H1 (cell line): ENCODE measurements at regions not wholly inside any gene's neighbourhood (a gene's known extent, or its start where the extent isn't known, plus 50 kb on each side); places are given as distances from the start of the nearest gene placed in this dataset.

Source experiments
- CTCF ChIA-PET: fragments of 300-600 bp; sonication (Branson Sonifier 250); formaldehyde crosslinking; loops from one replicate; lab custom pipeline; 2021; ENCODE audit not compliant: partially characterized antibody; lab: Charles Lee
- POLR2A ChIA-PET: fragments of 300-600 bp; sonication (Branson Sonifier 250); formaldehyde crosslinking; loops from one replicate; lab custom pipeline; 2021; ENCODE audit warnings: inconsistent platforms; ENCODE audit not compliant: partially characterized antibody; lab: Charles Lee
- DNase-seq, 2 experiments: peaks; one replicate each; pipeline versions ENCODE4 v3.0.0 to v3.0.0-alpha.2; 2010 to 2022; ENCODE audit warnings: low spot score in 2 of 2, low read depth in 1 of 2, mixed read lengths in 1 of 2
- FAIRE-seq: peaks from 2 replicates; lab custom pipeline; 2011; peaks lifted over from hg19 to GRCh38; lab: Jason Lieb, UNC
- H2AFZ ChIP-seq: 2 replicates; pipeline ENCODE4 v1.8.1; 2012; ENCODE audit warnings: low read length, inconsistent platforms
- H2AK5ac ChIP-seq: 2 replicates; pipeline ENCODE4 v1.6.1; 2013; ENCODE audit warnings: low read depth, low read length
- H2BK120ac ChIP-seq: replicated peaks from 2 replicates; pipeline ENCODE3; 2013; ENCODE audit warnings: low read depth, low read length, inconsistent platforms
- H2BK12ac ChIP-seq: 2 replicates; pipeline ENCODE4 v1.6.1; 2013; ENCODE audit warnings: low read depth, low read length
- H2BK15ac ChIP-seq: 2 replicates; pipeline ENCODE4 v1.6.1; 2013; ENCODE audit warnings: low read length
- H2BK20ac ChIP-seq: 2 replicates; pipeline ENCODE4 v1.6.1; 2013; ENCODE audit warnings: low read length
- H2BK5ac ChIP-seq: 2 replicates; pipeline ENCODE4 v1.6.1; 2013; ENCODE audit warnings: low read depth, low read length
- H3K14ac ChIP-seq: 2 replicates; pipeline ENCODE4 v1.6.1; 2013; ENCODE audit warnings: inconsistent platforms; ENCODE audit not compliant: insufficient read length
- H3K18ac ChIP-seq: 2 replicates; pipeline ENCODE4 v1.6.1; 2013; ENCODE audit warnings: low read length; ENCODE audit errors: extremely low read depth
- H3K23ac ChIP-seq: 2 replicates; pipeline ENCODE4 v1.6.1; 2013; ENCODE audit warnings: inconsistent platforms; ENCODE audit not compliant: insufficient read length
- H3K23me2 ChIP-seq: 2 replicates; pipeline ENCODE4 v1.6.1; 2013; ENCODE audit warnings: low read depth, low read length
- H3K27ac ChIP-seq: 2 replicates; pipeline ENCODE4 v1.6.1; 2011; ENCODE audit warnings: low read depth, low read length, inconsistent platforms
- H3K27me3 ChIP-seq, 4 experiments: replicated peaks in 1 of 4; 1 replicate in 1 of 4; 2 replicates in 3 of 4; pipeline versions ENCODE4 v1.6.1 to v1.8.1; 2011 to 2013; ENCODE audit warnings: low read length in 3 of 4, mild to moderate bottlenecking in 3 of 4, inconsistent platforms in 2 of 4, mixed read lengths in 2 of 4, moderate library complexity in 1 of 4; ENCODE audit not compliant: control insufficient read depth in 3 of 4, insufficient read depth in 3 of 4; ENCODE audit errors: extremely low read depth in 1 of 4
- H3K36me3 ChIP-seq, 4 experiments: 2 replicates each; pipeline versions ENCODE4 v1.6.1 to v1.8.1; 2011 to 2013; ENCODE audit warnings: mild to moderate bottlenecking in 4 of 4, low read length in 3 of 4, moderate library complexity in 2 of 4, control low read depth in 1 of 4, inconsistent platforms in 1 of 4; ENCODE audit not compliant: insufficient read depth in 4 of 4, control insufficient read depth in 2 of 4
- H3K4ac ChIP-seq: replicated peaks from 2 replicates; pipeline ENCODE3; 2013; ENCODE audit warnings: low read length, low read depth, mixed read lengths, inconsistent platforms; ENCODE audit not compliant: insufficient read length
- H3K4me1 ChIP-seq, 4 experiments: replicated peaks in 1 of 4; 1 replicate in 1 of 4; 2 replicates in 3 of 4; pipeline versions ENCODE4 v1.6.1 to v1.8.1; 2011 to 2013; ENCODE audit warnings: low read length in 3 of 4, inconsistent platforms in 2 of 4, mixed read lengths in 1 of 4; ENCODE audit not compliant: insufficient read depth in 4 of 4, control insufficient read depth in 3 of 4
- H3K4me2 ChIP-seq, 2 experiments: 2 replicates each; pipeline versions ENCODE4 v1.6.1 to v1.8.1; 2011 to 2013; ENCODE audit warnings: low read depth in 2 of 2, low read length in 2 of 2, control low read depth in 1 of 2, inconsistent platforms in 1 of 2, mild to moderate bottlenecking in 1 of 2; ENCODE audit not compliant: insufficient read depth in 1 of 2
- H3K4me3 ChIP-seq, 4 experiments: fragments of 200-600, 300-600 bp in 1 of 4; sonication (generic), shearing (Covaris generic), sonication (Bioruptor Twin) in 1 of 4; 2 replicates each; pipeline versions ENCODE4 v1.5.1 to v1.8.1; 2011 to 2016; ENCODE audit warnings: low read length in 4 of 4, low read depth in 3 of 4, control low read depth in 2 of 4, inconsistent platforms in 2 of 4, mild to moderate bottlenecking in 2 of 4, mixed read lengths in 1 of 4, moderate library complexity in 1 of 4; ENCODE audit not compliant: insufficient read depth in 2 of 4; ENCODE audit errors: extremely low read depth in 1 of 4
- H3K56ac ChIP-seq: replicated peaks from 2 replicates; pipeline ENCODE3; 2013; ENCODE audit warnings: low read depth, mild to moderate bottlenecking, mixed read lengths, low read length, inconsistent platforms; ENCODE audit not compliant: insufficient read length
- H3K79me1 ChIP-seq: 2 replicates; pipeline ENCODE4 v1.6.1; 2013; ENCODE audit warnings: low read depth, low read length, control low read depth
- H3K79me2 ChIP-seq, 2 experiments: 2 replicates each; pipeline versions ENCODE4 v1.6.1 to v1.8.1; 2012 to 2013; ENCODE audit warnings: low read length in 2 of 2, mild to moderate bottlenecking in 2 of 2, inconsistent platforms in 1 of 2; ENCODE audit not compliant: insufficient read depth in 2 of 2, control insufficient read depth in 1 of 2
- H3K9ac ChIP-seq, 4 experiments: replicated peaks in 1 of 4; 1 replicate in 1 of 4; 2 replicates in 3 of 4; pipeline versions ENCODE4 v1.6.1 to v1.8.1; 2011 to 2013; ENCODE audit warnings: low read depth in 3 of 4, low read length in 3 of 4, control low read depth in 2 of 4, mild to moderate bottlenecking in 2 of 4, moderate library complexity in 2 of 4, inconsistent platforms in 1 of 4; ENCODE audit errors: extremely low read depth in 1 of 4
- H3K9me3 ChIP-seq, 2 experiments: 2 replicates each; pipeline versions ENCODE4 v1.6.1 to v1.8.1; 2012 to 2013; ENCODE audit warnings: mild to moderate bottlenecking in 2 of 2, moderate library complexity in 2 of 2, control low read depth in 1 of 2, inconsistent platforms in 1 of 2, low read depth in 1 of 2, low read length in 1 of 2, mixed read lengths in 1 of 2; ENCODE audit not compliant: insufficient read depth in 2 of 2
- H4K20me1 ChIP-seq, 2 experiments: replicated peaks in 1 of 2; 2 replicates each; pipeline versions ENCODE3 to v1.8.1; 2011 to 2013; ENCODE audit warnings: inconsistent platforms in 2 of 2, low read length in 2 of 2, mild to moderate bottlenecking in 1 of 2; ENCODE audit not compliant: insufficient read depth in 2 of 2, control insufficient read depth in 1 of 2
- H4K5ac ChIP-seq: 2 replicates; pipeline ENCODE4 v1.6.1; 2013; ENCODE audit warnings: low read length, low read depth, mixed read lengths, inconsistent platforms; ENCODE audit not compliant: insufficient read length
- H4K8ac ChIP-seq: 2 replicates; pipeline ENCODE4 v1.8.0; 2013; ENCODE audit warnings: mild to moderate bottlenecking, moderate library complexity, low read length, inconsistent platforms; ENCODE audit not compliant: insufficient read depth; ENCODE audit errors: extremely low read depth
- H4K91ac ChIP-seq: replicated peaks from 2 replicates; pipeline ENCODE3; 2013; ENCODE audit warnings: low read length, mixed read lengths, inconsistent platforms; ENCODE audit not compliant: insufficient read length
- CHD2 ChIP-seq: IDR thresholded peaks from 2 replicates; pipeline ENCODE4 v1.6.1; 2012; ENCODE audit warnings: low read length, improper control_type of control experiment
- CREB1 ChIP-seq: IDR thresholded peaks from 2 replicates; pipeline ENCODE4 v1.6.1; 2012; ENCODE audit warnings: inconsistent platforms
- CTBP2 ChIP-seq: IDR thresholded peaks from 2 replicates; pipeline ENCODE4 v1.7.0; 2011; ENCODE audit warnings: borderline replicate concordance, mild to moderate bottlenecking, moderate library complexity, mixed read lengths, low read length; ENCODE audit not compliant: insufficient read depth, insufficient read length
- JUND ChIP-seq: IDR thresholded peaks from 2 replicates; pipeline ENCODE4 v1.6.1; 2011; ENCODE audit warnings: mild to moderate bottlenecking, improper control_type of control experiment, low read length
- TAF1 ChIP-seq: IDR thresholded peaks from 2 replicates; pipeline ENCODE4 v1.6.1; 2011; ENCODE audit warnings: mild to moderate bottlenecking, low read depth, low read length
- TAF7 ChIP-seq: optimal IDR thresholded peaks from 2 replicates; pipeline ENCODE3; 2011; ENCODE audit warnings: low read depth, mild to moderate bottlenecking, inconsistent platforms, low read length, moderate library complexity, borderline replicate concordance
- TBP ChIP-seq: IDR thresholded peaks from 2 replicates; pipeline ENCODE4 v1.6.1; 2011; ENCODE audit warnings: low read depth, low read length, improper control_type of control experiment
- YY1 ChIP-seq: IDR thresholded peaks from 2 replicates; pipeline ENCODE4 v1.6.1; 2011; ENCODE audit warnings: low read depth, mild to moderate bottlenecking, low read length
- WGBS, 2 experiments: shearing (Covaris generic) in 1 of 2; methylation state at CpG; one replicate each; pipeline versions ENCODE4 v1.1.6 to v1.1.7; 2013 to 2015; ENCODE audit warnings: low lambda C conversion rate in 2 of 2, mixed read lengths in 2 of 2, inconsistent platforms in 1 of 2, low coverage in 1 of 2, missing lambda C conversion rate in 1 of 2; ENCODE audit not compliant: insufficient replicate concordance in 2 of 2, insufficient coverage in 1 of 2, insufficient read length in 1 of 2; ENCODE audit errors: extremely low coverage in 1 of 2, missing lambda C conversion rate in 1 of 2; 5-methylcytosine and 5-hydroxymethylcytosine counted together
- TF ChIP-seq, protein P1 (sequence below), 3 experiments: IDR thresholded peaks; 1 replicate in 2 of 3; 2 replicates in 1 of 3; pipeline versions ENCODE4 v1.5.1 to v1.6.1; 2011; ENCODE audit warnings: low read length in 3 of 3, mild to moderate bottlenecking in 3 of 3, inconsistent platforms in 2 of 3, low read depth in 1 of 3, moderate library complexity in 1 of 3; ENCODE audit not compliant: insufficient read depth in 1 of 3; ENCODE audit errors: control extremely low read depth in 1 of 3

DNA sequence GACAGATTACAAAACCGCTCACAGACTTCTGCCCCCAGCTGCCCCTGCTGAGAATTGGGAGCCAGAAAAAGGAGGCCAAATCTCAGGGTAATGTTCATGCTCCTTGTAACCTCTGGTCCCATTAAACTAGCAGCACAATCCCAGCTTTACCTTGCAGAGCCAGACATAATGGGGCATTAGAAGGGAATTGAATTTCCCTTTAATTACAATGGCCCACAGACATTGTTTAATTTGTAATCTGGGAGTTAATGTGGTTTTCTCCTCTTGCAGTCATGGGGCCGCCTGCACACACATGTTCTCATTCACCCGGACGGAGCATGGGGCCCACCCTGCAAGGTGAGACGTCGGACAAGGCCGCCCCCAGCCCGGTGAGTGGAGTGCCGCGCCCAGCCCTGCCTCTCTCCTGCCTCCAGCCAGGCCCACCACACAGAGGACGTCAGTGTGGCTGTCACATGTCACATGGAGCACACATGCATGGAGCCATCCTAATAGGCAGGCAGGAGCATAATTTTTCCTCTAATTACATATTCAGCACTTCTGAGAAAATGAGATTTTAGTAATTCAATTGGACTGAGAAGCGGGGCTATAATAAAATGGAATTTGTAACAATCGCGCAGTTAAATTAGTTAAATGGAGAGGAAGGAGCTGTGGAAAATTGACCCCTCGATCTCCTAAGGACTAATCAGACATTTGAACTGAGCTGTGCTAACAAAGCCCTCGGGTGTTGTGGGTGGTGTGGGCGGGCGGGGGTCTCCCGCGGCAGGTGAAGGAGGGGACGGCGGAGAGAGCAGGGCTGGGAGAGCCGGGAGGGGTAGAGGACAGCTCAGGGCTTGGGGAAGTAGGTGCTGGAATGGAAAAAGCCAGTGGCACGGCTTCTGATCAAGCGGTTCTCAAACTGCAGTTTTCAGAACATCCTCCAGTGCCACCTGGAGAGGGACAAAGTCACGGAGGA lies 87.7 kb downstream of the ENGASE start:
- Histone ChIP-seq H3K23ac (no peak overlapping the region), H3K79me2 (no peaks in the 10 kb centered on the region), H3K4ac (no peak overlapping the region), H3K4me2 (no peak overlapping the region), H3K56ac (no peak overlapping the region), H2AFZ (no peak overlapping the region), H4K20me1 (no peaks in the 10 kb centered on the region), H3K23me2 (no peaks in the 10 kb centered on the region), H3K9me3 (no peaks in the 10 kb centered on the region), H3K27ac (no peak overlapping the region), H3K79me1 (no peaks in the 10 kb centered on the region; the same call in 1 of the 2 replicates), H3K4me1 (peaks cover 0 to 2% (median 0%) of the 10 kb centered on the region in 4 experiments; a peak in 2 of 7 replicates), H3K36me3 (no peaks in the 10 kb centered on the region), H3K27me3 (no peaks in the 10 kb centered on the region), H2BK12ac (no peak overlapping the region), H2BK15ac (no peak overlapping the region), H2BK20ac (no peak overlapping the region), H4K5ac (no peak overlapping the region), H2BK120ac (no peak overlapping the region), H4K91ac (no peak overlapping the region), H4K8ac (no peak overlapping the region), H3K14ac (no peak overlapping the region), H3K18ac (no peak overlapping the region), H2AK5ac (no peak overlapping the region), H2BK5ac (no peak overlapping the region), H3K9ac (no peak overlapping the region), H3K4me3 (no peak overlapping the region)
- no peak for FAIRE-seq
- 91% methylated on average over 24 of the region's 26 CpGs; no CpG with 5 or more reads in 1 of the 2 experiments for WGBS, 2 experiments
- DNase-seq, result no peak
- CTCF ChIA-PET, result interaction anchor here (0.6 to 3.2 kb wide), 10 partner anchors 16 to 380 kb away, joined by 3 to 12 read pairs (median 4); no protein-coding TSS in a partner anchor
- POLR2A ChIA-PET, result interaction anchor here (1.3 to 1.5 kb wide), 2 partner anchors 16 to 18 kb away, joined by 4 read pairs; no protein-coding TSS in a partner anchor
- TF ChIP-seq CREB1 (no peak), JUND (no peak), TBP (no peak), YY1 (no peak), TAF1 (no peak), CTBP2 (no peak), TAF7 (no peak), CHD2 (no peak)
- TF ChIP-seq, protein P1, sequence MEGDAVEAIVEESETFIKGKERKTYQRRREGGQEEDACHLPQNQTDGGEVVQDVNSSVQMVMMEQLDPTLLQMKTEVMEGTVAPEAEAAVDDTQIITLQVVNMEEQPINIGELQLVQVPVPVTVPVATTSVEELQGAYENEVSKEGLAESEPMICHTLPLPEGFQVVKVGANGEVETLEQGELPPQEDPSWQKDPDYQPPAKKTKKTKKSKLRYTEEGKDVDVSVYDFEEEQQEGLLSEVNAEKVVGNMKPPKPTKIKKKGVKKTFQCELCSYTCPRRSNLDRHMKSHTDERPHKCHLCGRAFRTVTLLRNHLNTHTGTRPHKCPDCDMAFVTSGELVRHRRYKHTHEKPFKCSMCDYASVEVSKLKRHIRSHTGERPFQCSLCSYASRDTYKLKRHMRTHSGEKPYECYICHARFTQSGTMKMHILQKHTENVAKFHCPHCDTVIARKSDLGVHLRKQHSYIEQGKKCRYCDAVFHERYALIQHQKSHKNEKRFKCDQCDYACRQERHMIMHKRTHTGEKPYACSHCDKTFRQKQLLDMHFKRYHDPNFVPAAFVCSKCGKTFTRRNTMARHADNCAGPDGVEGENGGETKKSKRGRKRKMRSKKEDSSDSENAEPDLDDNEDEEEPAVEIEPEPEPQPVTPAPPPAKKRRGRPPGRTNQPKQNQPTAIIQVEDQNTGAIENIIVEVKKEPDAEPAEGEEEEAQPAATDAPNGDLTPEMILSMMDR (IDR thresholded peaks at IDR 0.05; ENCODE audit: control extremely low read depth in 1 of 3, insufficient read depth in 1 of 3, low read depth in 1 of 3, low read length in 3 of 3), result no peak
